VCaP (cell line): ENCODE measurements at regions not wholly inside any gene's neighbourhood (a gene's known extent, or its start where the extent isn't known, plus 50 kb on each side); places are given as distances from the start of the nearest gene placed in this dataset.

Source experiments
- H3K27ac ChIP-seq: fragments of 450-650 bp; 2 replicates; pipeline ENCODE4 v1.5.1; 2017
- TF ChIP-seq, protein P1 (sequence below): fragments of 450-650 bp; conservative IDR thresholded peaks from 2 replicates; pipeline ENCODE4 v1.5.1; 2017; ENCODE audit warnings: mild to moderate bottlenecking, moderate library complexity

DNA sequence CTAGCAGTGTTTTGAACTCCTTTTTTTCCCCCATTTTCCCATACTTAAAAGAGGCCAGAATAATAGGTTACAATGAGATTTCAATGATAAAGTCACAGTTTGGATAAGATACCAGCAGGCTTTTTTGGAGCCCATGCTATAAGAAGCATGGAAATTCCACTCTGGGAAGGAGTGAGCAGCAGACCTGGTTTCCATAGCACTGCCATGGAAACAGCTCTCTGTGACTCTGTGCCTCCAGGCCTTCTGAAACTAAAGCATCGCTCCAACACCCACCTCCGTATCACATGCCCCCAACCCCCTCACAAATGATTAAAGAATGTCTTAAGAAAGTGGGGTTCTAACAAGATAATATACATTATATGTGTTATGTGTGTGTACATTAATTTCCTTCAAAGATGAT lies 165.0 kb downstream of the GRIN2B start:
- no peak overlapping the region for H3K27ac ChIP-seq
- TF ChIP-seq, protein P1, sequence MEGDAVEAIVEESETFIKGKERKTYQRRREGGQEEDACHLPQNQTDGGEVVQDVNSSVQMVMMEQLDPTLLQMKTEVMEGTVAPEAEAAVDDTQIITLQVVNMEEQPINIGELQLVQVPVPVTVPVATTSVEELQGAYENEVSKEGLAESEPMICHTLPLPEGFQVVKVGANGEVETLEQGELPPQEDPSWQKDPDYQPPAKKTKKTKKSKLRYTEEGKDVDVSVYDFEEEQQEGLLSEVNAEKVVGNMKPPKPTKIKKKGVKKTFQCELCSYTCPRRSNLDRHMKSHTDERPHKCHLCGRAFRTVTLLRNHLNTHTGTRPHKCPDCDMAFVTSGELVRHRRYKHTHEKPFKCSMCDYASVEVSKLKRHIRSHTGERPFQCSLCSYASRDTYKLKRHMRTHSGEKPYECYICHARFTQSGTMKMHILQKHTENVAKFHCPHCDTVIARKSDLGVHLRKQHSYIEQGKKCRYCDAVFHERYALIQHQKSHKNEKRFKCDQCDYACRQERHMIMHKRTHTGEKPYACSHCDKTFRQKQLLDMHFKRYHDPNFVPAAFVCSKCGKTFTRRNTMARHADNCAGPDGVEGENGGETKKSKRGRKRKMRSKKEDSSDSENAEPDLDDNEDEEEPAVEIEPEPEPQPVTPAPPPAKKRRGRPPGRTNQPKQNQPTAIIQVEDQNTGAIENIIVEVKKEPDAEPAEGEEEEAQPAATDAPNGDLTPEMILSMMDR: no peak

DNA sequence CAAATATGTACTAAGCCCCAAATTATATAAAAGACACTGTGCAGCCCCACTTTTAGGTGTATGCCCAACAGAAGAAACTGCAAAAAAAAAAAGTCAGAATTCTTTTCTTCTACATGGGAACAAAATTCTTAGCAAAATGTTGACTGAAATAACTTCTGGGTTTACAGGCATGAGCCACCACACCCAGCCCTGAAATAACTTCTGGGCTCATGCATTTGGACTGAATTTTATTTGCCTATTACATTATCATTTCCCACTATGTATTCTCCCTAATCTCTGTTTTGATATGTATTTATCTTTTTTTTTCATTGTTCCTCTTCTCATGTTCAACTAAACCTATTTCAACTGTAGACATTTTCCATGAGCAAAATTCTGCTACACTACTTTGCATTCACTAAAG lies 169.2 kb downstream of the GRIN2B start:
- TF ChIP-seq, protein P1: no peak
- no peak overlapping the region for H3K27ac ChIP-seq

DNA sequence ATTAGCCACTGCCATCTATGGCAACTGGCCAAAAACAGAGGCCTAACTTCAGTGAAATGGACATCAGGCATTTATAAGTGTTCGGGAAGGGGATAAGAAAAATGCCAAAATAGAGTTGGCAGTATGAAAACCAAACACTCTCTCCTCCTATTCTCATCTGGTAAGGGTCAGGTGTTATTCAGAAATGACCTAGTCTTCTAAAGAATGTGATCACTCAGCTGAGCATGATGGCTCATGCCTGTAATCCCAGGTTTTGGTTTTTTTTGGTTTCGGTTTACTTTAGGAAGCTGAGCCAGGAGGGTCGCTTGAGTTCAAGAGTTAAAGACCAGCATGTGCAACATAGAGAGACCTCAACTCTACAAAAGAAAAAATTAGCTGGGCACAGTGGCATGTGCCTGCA lies 170.3 kb downstream of the GRIN2B start:
- TF ChIP-seq, protein P1: no peak
- H3K27ac ChIP-seq: no peak overlapping the region

DNA sequence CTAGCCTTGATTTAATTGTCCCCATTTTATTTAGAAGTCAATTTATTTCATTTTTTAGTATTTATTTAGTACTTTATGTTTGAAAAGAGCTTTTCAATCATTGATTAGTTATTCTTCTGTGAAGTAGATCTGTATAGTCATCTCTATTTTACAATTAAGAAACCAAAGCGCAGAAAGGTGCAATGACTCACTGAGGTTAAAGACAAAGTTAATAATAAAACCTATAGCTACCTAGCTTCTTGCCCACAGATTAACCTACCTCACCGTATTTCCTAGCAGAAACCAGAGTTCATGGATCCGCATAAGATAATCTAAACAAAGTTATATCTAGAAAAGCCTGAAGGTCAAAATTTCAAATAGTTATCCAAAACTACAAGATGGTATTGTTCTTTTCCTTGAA lies 176.4 kb downstream of the GRIN2B start:
- TF ChIP-seq, protein P1: no peak
- no peak overlapping the region for H3K27ac ChIP-seq

DNA sequence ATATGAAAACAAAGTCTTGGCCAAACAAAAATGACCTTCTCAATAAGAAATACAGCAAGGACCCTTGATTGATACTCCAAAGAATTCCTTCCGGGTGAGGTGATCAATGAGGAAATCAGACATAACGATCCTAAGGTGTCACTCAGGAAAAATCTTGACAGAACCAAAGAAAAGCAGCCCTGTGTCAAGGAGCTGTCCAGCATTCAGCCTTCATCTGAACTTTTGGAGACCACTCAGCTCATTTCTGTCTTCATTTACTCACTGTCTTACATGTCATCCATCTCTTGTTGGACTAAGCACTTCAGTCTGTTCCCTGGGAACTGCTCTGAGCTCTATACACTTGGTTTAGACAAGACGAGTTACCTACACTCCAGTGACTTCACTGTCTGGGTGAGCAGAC lies 179.9 kb downstream of the GRIN2B start:
- TF ChIP-seq, protein P1: no peak
- H3K27ac ChIP-seq: no peak overlapping the region

DNA sequence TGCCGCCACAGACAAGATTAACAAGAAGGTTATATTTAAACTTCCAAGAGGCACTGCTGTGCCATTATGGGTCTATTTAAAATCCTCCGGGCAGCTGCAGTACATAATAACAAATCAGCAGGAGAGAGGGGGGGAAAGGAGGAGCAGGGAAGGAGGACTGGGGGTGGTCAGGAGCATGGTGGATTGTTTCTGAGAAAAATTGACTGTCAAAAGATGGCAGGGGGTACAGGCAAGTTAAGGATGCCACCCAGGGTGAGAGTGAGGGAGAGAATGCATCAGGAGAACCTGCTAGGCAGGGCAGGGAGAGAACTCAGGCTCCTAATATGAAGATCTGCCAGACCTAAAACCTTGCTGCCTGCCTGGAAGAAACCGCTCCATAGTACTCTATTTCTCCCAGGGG lies 181.8 kb downstream of the GRIN2B start:
- TF ChIP-seq, protein P1: no peak
- no peak overlapping the region for H3K27ac ChIP-seq

DNA sequence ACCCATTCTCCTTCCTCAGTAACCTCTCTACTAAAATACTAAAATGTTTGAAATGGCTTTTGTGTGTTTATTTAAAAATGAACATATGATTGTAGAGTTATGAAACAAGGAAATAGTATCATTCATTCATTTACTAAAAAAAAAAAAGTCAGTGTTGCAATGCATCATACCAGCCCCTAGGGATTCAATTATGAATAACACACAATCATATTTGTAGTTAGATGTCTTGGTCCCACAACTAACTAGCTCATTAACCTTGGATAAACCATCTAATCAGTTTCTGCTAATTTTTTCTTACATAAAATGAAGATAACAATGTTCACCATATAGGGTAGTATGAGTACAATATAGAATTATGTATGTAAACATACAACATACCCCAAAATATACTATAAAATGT lies 183.2 kb downstream of the GRIN2B start:
- TF ChIP-seq, protein P1: no peak
- H3K27ac ChIP-seq: no peak overlapping the region

DNA sequence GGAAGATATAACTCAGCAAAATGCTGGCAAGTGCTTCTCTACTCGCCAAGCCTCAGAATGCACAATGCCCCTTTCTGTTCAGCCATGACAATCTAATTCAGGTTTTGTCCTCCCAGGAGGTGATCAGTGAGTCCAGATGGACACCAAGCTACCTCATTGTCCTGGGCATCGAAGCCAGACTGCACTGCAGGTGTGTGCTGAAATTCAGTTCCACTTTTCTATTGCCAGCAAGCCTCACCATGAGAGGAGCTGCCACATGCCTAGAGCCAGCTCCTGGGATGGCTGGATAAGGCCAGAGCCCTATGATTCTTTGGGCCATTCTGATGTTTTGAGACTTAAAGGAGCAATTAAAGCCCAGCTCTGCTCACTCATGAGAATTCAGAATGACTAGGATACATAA lies 186.7 kb downstream of the GRIN2B start:
- TF ChIP-seq, protein P1: no peak
- no peak overlapping the region for H3K27ac ChIP-seq
